Glomerular endothelial cell (primary cell): ENCODE measurements at regions not wholly inside any gene's neighbourhood (a gene's known extent, or its start where the extent isn't known, plus 50 kb on each side); places are given as distances from the start of the nearest gene placed in this dataset.
A peak's percentile ranks its signal among the peaks of the same experiment; 100 is the strongest.
"Not testable (repeated sequence)": the region's sequence is repeated elsewhere in the genome, so short reads cannot be mapped to it uniquely, and the experiment has no call there.

Source experiments
- DNase-seq: peaks from one replicate; pipeline ENCODE4 v3.0.0-alpha.2; 2011; ENCODE audit warnings: low read depth, low spot score; ENCODE audit errors: extremely low read depth

DNA sequence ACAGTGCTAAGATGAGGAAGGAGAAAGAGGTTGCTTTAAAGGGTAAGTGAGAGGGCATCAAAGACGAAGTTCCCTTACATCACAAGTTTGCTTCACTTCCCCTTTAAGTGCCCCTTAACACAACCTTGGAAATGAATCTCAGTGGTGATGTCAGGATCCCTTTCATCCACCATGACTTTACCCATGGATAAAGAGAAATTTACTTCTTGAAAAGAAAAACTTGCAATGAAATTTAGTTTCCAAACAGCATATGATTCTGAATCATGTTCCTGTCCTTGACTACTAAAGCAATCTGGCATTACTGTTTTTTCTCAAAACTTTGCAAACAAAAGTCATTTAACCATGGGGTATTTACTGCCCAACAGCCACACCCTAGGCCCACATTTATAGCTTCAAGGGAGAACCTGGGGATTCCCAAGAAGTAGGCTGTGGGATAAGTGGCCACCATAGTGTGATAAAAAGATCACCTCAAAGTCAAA lies 135.9 kb downstream of the ITGB8 start:
- no peak for DNase-seq

- DNase-seq, result no peak
Measured at GRCh38 chr7:20470082-20470481, 139.4 kb downstream of the ITGB8 start.

GRCh38 chr7:20470726-20471125 lies 140.0 kb downstream of the ITGB8 start:
- no peak for DNase-seq

DNA sequence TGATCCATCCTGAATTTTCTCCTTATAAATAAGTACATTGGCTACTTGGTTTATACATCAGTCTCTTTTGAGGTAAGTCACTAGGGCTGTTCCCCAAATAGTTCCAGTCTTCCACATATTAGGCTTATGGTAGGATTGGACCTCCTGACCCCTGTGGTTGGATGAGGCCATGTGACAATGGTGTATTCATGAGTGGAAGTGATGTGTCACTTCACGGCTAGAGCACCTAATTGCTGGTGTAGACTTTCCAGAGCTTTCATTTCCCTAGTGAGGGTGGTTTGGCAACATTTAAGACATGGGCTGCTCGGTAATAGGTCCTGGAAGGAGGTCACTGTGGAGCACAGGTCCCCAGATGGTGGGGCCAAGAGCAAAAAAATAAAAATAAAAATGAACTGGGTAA lies 141.2 kb upstream of the ABCB5 start:
- DNase-seq, result no peak

DNA sequence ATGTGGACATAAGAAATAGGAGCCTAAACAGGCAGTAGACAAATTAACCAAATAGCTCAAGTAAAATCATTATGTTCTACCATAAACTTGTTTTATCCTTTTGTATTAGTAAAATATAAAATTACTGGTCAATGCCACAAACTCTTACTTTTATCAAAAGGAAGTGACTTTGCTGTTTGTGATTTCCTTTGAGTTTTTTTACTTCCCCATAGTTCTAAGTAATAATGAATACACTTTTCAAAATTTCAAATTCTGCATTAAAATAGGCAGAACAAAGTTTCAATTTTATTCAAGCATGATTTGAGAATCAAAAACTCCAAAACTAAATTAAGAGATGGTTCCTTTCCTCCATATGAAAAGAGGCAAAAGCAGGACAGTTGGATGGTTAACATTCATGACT lies 139.7 kb upstream of the ABCB5 start:
- no peak for DNase-seq

GRCh38 chr7:20477067-20477466 lies 138.4 kb upstream of the ABCB5 start:
- no peak for DNase-seq

DNA sequence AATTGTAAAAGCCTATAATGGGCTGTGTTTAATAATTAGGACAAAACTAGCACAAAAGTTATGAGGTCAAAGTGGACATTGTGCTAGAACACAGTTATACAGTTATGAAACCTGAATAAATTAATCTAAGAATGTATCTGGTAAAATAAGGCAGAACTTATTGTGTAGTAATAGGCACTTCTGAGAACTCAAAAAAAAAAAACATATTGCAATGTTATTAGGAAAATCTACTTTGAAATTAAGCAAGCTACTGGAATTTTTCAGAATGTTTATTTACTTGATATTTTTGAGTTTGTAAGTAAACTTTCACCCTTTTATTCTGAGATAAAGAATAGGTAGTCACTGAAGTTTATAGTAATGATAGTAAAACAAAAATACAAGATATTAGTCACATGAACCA lies 135.8 kb upstream of the ABCB5 start:
- no peak for DNase-seq

- DNase-seq, result no peak
Measured at GRCh38 chr7:20482071-20482470, 133.4 kb upstream of the ABCB5 start.

- no peak for DNase-seq
Measured at GRCh38 chr7:20484356-20484755, 131.1 kb upstream of the ABCB5 start.

GRCh38 chr7:20488850-20489249 lies 126.6 kb upstream of the ABCB5 start:
- no peak for DNase-seq

DNA sequence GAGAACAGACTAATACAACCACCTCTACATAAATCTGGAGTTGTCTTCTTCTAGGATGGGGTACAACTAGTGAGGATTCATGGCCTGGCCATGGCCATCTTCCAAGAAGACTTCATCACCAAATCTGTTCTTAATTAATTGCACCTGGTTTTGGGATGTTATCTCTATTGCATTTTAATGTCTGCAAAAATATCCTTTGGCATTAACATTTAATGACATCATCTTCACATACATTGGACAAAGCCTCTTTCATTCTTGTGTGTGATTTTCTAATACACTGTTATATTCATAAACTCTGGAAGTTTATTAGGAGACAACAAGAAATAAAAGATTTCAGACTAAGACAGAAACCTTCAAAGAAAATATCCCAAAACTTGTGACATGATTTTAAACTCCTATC lies 124.2 kb upstream of the ABCB5 start:
- DNase-seq, result no peak

GRCh38 chr7:20494566-20494965 lies 120.9 kb upstream of the ABCB5 start:
- no peak for DNase-seq

- DNase-seq, result not testable (repeated sequence)
Measured at GRCh38 chr7:20501473-20501872, 114.0 kb upstream of the ABCB5 start.

DNA sequence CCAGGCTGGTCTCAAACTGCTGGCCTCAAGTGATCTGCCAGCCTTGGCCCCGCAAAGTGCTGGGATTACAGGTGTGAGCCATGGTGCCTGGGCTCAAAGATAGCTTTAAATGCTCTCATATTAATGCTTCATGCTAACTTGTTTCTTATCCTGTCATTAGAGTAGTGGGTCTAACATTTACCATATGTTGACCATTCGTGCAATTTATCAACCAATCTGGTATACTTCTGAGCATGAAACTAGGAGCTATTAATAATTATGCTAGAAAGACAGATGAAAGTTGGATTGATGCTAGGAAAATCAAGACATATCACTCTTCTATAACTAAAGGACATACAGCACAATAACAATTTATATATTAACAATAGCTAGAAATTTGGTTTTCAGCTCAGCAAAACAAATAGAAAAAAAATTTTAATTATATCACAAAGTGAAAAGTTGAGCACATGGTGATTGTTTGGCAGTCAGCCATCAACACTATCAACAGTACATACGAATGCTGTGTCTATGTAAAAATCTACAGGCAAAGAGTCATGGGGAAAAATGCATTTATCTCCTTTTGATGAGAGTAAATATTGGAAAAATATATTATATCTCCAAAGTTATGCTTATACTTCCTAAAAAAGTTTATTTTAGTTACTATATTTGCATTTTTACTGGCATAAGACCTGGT lies 112.1 kb upstream of the ABCB5 start:
- DNase-seq, result no peak

- DNase-seq, result no peak
Measured at GRCh38 chr7:20504060-20504459, 111.4 kb upstream of the ABCB5 start.

- DNase-seq, result no peak
Measured at GRCh38 chr7:20506175-20506574, 109.3 kb upstream of the ABCB5 start.

GRCh38 chr7:20507157-20507556 lies 108.3 kb upstream of the ABCB5 start:
- DNase-seq, result no peak

GRCh38 chr7:20508109-20508508 lies 107.4 kb upstream of the ABCB5 start:
- DNase-seq, result no peak

DNA sequence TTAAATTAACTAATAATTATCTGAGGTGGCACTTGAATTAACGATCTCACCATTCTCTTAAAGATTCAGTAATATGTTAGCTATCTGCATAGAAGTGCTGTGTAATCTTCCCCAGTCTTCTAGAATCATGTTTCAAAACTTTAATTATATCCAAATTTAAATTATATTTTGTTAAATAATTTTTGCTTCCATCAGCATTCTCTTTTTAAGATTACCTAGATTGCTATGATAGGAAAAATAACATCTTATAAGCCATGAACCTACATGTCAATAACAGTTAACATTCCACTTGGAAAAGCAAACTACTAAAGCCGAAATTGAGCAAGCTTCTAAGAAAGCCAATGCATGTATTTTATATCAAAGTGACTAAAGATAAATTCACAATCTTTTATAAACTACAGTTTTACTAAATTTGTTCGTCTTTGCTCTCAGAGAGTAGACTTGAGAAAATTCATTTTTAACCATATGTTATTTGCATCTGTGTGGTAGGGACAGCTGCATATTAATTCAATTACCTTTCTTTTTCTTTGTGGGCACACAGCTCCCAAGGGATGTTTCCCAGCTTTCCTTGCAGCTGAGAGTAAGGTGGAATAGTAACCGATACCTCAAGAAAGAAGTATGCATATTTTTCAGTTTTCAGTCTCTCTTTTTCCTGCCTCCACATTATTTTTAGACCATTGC lies 105.4 kb upstream of the ABCB5 start:
- no peak for DNase-seq

DNA sequence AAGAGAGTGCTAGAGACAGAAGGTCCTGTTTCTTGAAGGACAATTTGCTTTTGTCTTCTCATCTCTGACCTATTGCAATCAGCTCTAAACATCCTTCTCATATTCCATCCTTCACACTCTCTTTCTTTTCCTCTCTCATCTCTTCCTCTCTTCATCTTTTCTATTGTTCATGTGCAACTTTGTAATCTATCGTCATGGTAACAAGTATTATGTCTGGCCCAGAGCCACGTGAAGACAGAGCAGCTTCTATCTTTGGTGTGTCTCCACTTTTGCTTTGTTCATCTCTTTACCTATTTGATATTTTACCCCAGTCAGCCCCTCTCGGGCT lies 104.9 kb upstream of the ABCB5 start:
- DNase-seq, result no peak

GRCh38 chr7:20513341-20513740 lies 102.1 kb upstream of the ABCB5 start:
- no peak for DNase-seq

GRCh38 chr7:20513897-20514296 lies 101.6 kb upstream of the ABCB5 start:
- DNase-seq, result no peak

DNA sequence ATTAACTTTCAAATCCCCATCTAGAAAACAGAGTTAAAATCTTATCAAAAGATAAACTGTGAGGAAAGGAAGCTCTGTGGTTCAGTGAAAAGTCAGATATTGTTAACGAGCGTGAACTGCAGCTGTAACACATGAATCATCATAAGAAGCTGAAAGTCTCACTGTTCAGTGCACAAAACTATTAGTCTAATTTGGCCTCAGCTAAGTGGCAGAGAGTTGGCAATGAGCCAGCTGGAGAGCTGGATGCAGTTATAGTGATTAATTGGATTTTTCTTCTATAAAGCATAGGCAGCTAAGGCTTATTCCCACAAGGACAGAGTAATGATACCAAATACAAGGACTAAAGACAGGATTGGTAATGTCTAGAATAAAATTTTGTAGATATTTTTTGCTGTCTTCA lies 101.1 kb upstream of the ABCB5 start:
- DNase-seq, result peak; percentile 95
